Pancreas (tissue), 10 donors: ENCODE measurements at regions not wholly inside any gene's neighbourhood (a gene's known extent, or its start where the extent isn't known, plus 50 kb on each side); places are given as distances from the start of the nearest gene placed in this dataset.

Source experiments
- ATAC-seq, 4 donors: fragments of 200-7000 bp; cut with Tn5 transposase; one replicate each; pipeline versions ENCODE4 v1.8.0 to v1.9.1; 2020; ENCODE audit warnings: mild to moderate bottlenecking in 4 of 4, moderate library complexity in 4 of 4
- DNase-seq, 6 donors: peaks; one replicate each; pipeline ENCODE4 v3.0.0-alpha.2; 2020
- FAIRE-seq: peaks from 2 replicates; lab custom pipeline; 2012; peaks lifted over from hg19 to GRCh38; lab: Jason Lieb, UNC
- H3K27ac ChIP-seq, 4 donors: fragments of 200-600 bp; sonication (generic); 1 replicate in 3 of 4; 2 replicates in 1 of 4; pipeline versions ENCODE4 v1.5.0 to v1.8.0; 2020
- H3K27me3 ChIP-seq, 4 donors: fragments of 200-600 bp; one replicate each; pipeline ENCODE4 v1.8.0; 2021
- H3K36me3 ChIP-seq, 3 donors: fragments of 200-600 bp; sonication (generic) in 1 of 3; one replicate each; pipeline versions ENCODE4 v1.5.0 to v1.8.0; 2020 to 2021
- H3K4me1 ChIP-seq, 3 donors: fragments of 200-600 bp; one replicate each; pipeline ENCODE4 v1.8.0; 2021
- H3K4me3 ChIP-seq, 4 donors: fragments of 200-600 bp; sonication (generic) in 2 of 4; one replicate each; pipeline versions ENCODE4 v1.5.0 to v1.8.0; 2020 to 2021
- H3K9me3 ChIP-seq, 4 donors: fragments of 200-600 bp; one replicate each; pipeline ENCODE4 v1.8.0; 2021
- CTCF ChIP-seq, 4 donors: fragments of 200-600 bp; sonication (generic) in 3 of 4; IDR thresholded peaks; one replicate each; pipeline versions ENCODE4 v1.5.0 to v1.8.0; 2021; ENCODE audit warnings: antibody characterized with exemption in 4 of 4
- WGBS, 2 donors: extraction: QIAGEN DNeasy Blood & Tissue Kit; methylation state at CpG; one replicate each; pipeline ENCODE4 v1.1.7; 2013; 5-methylcytosine and 5-hydroxymethylcytosine counted together
- intact Hi-C, 3 donors: fragments of 100-400 bp; cut with DNase I; formaldehyde crosslinking; loops; one replicate each; pipeline versions ENCODE4 v1.11.1 to v1.14.2; 2022
- donor health status: healthy with polysubstance abuse.
- donor health status: DM: no; HTN: no; CAD: no; lungs with moderate emphysema.
- donor health status: DM: no; HTN: no; CAD: no.
- donor health status: control.
- donor health status: control.
- donor health status: Bipolar disorder and iron deficiency.
- donor health status: DM: yes; HTN: yes; CAD: no.
- donor health status: DM: no; HTN: no; CAD: no.
- donor health status: DM: no; HTN: no; CAD: no.
- donor health status: DM: yes; HTN: yes; CAD: no.

- no peak overlapping the region for H3K4me3 ChIP-seq
- intact Hi-C loops: no loop called here
- WGBS, 2 donors: 64 to 67% methylated on average over 6 of the region's 6 CpGs
- TF ChIP-seq CTCF (IDR thresholded peaks at IDR 0.05): no peak
- no peak for DNase-seq
- H3K27me3 ChIP-seq: no peaks in the 10 kb centered on the region
- no peak overlapping the region for H3K27ac ChIP-seq
- FAIRE-seq: no peak
- no peaks in the 10 kb centered on the region for H3K9me3 ChIP-seq
- H3K4me1 ChIP-seq: no peaks in the 10 kb centered on the region
- no peak for ATAC-seq
- no peaks in the 10 kb centered on the region for H3K36me3 ChIP-seq
Measured at GRCh38 chr10:130371156-130371555, 235.0 kb downstream of the GLRX3 start.

- Histone ChIP-seq H3K36me3 (no peaks in the 10 kb centered on the region), H3K4me1 (no peaks in the 10 kb centered on the region), H3K4me3 (no peak overlapping the region), H3K9me3 (no peaks in the 10 kb centered on the region), H3K27ac (no peak overlapping the region), H3K27me3 (no peaks in the 10 kb centered on the region)
- WGBS, 2 donors: 5 to 10% methylated on average over 16 of the region's 16 CpGs
- ATAC-seq (peak in 2 of 4 donors; percentile 34 to 42), DNase-seq (no peak), FAIRE-seq (no peak)
- intact Hi-C loops: no loop called here
- no peak for TF ChIP-seq CTCF (IDR thresholded peaks at IDR 0.05)
Measured at GRCh38 chr10:130371666-130372065, 235.5 kb downstream of the GLRX3 start.

- 78 to 84% methylated on average over 11 of the region's 11 CpGs for WGBS, 2 donors
Measured at GRCh38 chr10:130372222-130372621, 236.0 kb downstream of the GLRX3 start.

GRCh38 chr10:130372866-130373265 lies 236.7 kb downstream of the GLRX3 start:
- DNase-seq (no peak), FAIRE-seq (no peak), ATAC-seq (no peak)
- no peak for TF ChIP-seq CTCF (IDR thresholded peaks at IDR 0.05)
- Histone ChIP-seq H3K4me3 (no peak overlapping the region), H3K36me3 (no peaks in the 10 kb centered on the region), H3K27ac (no peak overlapping the region), H3K9me3 (no peaks in the 10 kb centered on the region), H3K4me1 (no peaks in the 10 kb centered on the region), H3K27me3 (no peaks in the 10 kb centered on the region)
- intact Hi-C loops: no loop called here
- WGBS, 2 donors: 80 to 91% methylated on average over 9 of the region's 9 CpGs

More at GRCh38 chr10:130372222-130372621, 236.0 kb downstream of the GLRX3 start:
- no peak for TF ChIP-seq CTCF (IDR thresholded peaks at IDR 0.05)
- Histone ChIP-seq H3K9me3 (no peaks in the 10 kb centered on the region), H3K27me3 (no peaks in the 10 kb centered on the region), H3K4me1 (no peaks in the 10 kb centered on the region), H3K36me3 (no peaks in the 10 kb centered on the region), H3K4me3 (no peak overlapping the region), H3K27ac (no peak overlapping the region)
- ATAC-seq (no peak), DNase-seq (no peak), FAIRE-seq (no peak)
- intact Hi-C loops: no loop called here

GRCh38 chr10:130377986-130378540 lies 241.9 kb downstream of the GLRX3 start:
- no peaks in the 10 kb centered on the region for H3K36me3 ChIP-seq
- H3K4me1 ChIP-seq: no peaks in the 10 kb centered on the region
- intact Hi-C loops: no loop called here
- no peak for TF ChIP-seq CTCF (IDR thresholded peaks at IDR 0.05)
- H3K9me3 ChIP-seq: no peaks in the 10 kb centered on the region
- WGBS, 2 donors: 58 to 59% methylated on average over 17 of the region's 17 CpGs
- FAIRE-seq (no peak), ATAC-seq (no peak), DNase-seq (no peak)
- no peaks in the 10 kb centered on the region for H3K27me3 ChIP-seq
- H3K4me3 ChIP-seq: no peak overlapping the region
- H3K27ac ChIP-seq: no peak overlapping the region
